HG03520 (cell line): ENCODE measurements at regions not wholly inside any gene's neighbourhood (a gene's known extent, or its start where the extent isn't known, plus 50 kb on each side); places are given as distances from the start of the nearest gene placed in this dataset.

Experiments
- ATAC-seq: cut with Tn5 transposase; IDR thresholded peaks from one replicate; pipeline ENCODE4 v1.9.1; 2021; ENCODE audit warnings: mild to moderate bottlenecking, moderate library complexity; ENCODE audit not compliant: unreplicated experiment

DNA sequence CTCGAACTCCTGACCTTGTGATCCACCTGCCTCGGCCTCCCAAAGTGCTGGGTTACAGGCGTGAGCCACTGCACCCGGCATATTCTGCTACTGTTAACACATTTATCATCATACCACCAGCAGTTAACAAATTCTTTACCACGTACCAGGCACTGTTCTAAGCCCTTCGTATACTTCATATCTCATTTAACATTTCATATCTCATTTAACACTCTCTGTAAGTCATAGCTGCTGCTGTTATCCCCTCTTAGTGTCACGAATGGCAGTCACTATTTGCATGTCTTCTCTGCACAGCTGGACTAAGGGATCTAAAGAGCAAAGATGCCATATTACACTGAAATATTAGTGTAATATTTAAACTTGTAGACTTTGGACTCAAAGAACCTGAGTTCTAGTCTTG is 462.5 kb upstream of the DAB1 start:
- ATAC-seq: no peak

DNA sequence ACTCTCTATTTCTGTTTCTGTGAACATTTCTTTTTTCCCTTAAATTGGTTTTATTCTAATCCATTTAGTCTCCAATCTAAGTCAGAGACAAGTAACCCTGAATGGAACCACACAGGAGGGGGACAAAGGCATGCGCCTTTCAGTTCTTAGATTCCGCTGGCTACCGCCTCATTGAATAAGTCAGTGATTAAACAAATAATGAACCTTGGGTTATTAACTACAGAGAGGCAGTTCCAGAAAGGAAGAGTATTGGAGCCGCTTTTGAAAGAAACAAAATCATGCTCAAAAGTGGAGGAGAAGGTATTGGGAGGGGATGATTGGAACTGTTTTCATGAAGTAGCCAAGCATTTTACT is 459.8 kb upstream of the DAB1 start:
- no peak for ATAC-seq

DNA sequence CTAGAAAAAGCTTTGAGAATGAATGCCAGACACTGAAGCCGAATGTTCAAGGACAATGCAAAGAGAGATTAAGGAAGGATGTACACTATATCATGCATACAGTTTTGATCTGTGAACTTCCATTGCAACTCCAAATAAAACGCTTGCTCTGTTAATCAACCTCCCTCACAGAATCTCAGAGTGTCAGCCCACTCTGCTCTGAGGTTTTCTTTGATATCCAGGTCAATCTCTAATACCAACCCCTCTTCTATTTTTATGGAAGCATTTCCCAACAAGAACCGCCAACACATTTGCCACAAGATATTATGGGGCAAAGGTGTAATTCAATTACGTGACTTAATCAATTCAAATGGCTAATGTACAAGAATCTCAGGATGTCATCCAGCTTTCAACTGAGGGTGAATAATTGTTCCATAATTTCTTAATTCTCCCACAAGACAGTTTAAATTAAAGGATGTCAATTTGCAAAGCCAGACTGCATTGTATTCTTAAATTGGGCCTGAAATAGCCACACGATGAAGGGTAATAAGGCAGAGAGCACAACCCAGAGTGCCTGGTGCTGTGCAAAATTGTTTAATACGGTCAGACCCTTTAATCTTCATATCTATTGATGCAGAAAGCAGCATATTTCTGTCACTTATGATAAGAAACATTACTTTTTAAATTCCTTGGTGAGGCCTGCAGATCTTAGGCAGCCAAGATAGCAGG is 459.2 kb upstream of the DAB1 start:
- no peak for ATAC-seq

DNA sequence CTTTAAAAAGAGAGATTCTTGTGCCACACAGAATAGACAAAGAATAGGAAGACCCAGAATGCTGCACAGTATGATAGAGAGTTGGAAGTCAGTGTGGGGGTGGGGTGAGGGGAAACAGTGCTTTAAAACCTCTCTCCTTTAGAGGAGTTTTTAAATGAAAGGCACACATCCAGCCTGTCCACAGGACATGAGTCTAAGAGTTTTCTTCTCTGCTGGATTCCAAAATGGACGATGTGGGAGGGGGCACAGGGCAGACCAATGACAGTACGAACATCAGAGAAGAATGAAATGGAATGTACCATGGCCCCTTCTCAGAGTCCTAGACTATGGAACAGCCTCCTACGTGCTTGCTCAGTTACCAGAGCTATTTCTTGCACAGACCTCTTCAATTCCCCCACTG is 458.2 kb upstream of the DAB1 start:
- no peak for ATAC-seq

DNA sequence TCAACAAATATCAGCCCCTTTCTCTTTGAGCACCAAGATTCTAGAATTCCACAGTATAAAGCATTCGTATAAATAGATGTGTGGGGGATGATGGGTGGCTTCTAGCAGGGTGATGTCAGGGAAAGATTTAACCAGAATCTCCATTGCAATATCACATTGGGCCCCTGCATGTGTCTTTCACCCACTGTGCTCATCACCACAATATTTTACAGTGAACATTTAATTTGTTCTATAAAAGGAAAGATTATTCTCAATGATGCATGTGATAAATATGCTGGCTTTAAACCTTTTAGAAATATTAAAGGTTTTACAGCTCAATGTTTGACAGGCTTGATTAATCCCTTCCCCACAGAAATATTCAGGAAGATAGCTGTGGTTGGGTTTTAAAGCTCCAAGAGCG is 457.8 kb upstream of the DAB1 start:
- no peak for ATAC-seq

DNA sequence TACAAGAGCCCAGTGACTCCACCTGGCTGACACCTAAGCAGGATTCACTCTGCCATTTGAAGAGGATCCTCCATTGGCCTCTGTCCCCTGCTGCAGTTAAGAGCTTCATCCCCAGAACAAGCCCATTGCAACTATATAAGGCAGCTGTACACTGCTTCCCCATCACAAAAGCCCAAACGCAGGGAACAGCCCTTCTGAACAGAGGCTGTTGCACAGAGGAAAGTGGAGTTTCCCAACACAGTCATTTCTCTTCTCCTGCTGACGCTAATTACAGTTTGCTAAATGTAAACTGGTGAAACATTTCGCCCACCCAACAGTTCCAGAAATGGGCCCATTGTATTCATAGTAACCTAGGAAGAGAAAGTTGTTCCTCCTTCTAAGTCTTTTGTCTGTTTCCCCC is 455.8 kb upstream of the DAB1 start:
- peak; percentile 41 for ATAC-seq

DNA sequence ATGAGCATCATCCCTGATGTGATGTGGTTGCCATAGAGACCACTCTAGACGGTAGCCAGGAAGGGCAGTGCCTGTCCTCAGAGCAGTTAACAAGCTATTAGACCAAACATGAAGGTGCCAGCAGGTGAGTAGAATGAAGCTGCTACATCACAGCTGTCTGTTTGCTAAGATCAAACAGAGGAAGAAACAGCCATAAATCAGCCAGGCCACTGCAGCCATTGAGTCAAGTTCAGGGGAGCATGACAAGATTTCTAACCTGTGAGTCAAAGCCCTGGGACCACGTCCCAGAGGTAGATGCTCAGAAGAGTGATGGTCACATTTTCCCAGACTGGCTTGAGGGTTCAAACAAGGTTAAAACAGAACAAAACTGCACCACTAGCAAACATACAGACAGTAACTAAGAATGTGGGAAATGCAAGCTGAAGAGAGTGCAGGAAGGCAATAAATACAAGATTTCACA is 450.6 kb upstream of the DAB1 start:
- no peak for ATAC-seq

DNA sequence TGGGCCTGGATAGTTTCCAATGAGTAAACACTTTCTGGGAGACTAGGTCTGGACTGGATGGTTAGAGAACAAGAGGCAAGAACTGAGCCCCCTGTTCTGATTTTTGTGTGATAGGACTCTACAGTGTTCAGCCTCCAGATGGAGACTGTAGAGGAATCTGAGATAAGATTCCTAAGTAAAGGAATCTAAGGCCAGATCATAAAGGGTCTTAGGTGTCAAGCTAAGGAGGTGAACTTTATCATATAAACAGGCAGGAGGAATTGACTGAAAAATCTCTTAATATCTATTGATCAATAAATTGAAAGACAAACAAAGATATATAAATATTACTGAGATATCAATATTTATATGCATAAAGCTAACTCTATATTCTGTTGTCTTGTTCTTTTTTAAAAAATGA is 449.1 kb upstream of the DAB1 start:
- ATAC-seq: no peak

DNA sequence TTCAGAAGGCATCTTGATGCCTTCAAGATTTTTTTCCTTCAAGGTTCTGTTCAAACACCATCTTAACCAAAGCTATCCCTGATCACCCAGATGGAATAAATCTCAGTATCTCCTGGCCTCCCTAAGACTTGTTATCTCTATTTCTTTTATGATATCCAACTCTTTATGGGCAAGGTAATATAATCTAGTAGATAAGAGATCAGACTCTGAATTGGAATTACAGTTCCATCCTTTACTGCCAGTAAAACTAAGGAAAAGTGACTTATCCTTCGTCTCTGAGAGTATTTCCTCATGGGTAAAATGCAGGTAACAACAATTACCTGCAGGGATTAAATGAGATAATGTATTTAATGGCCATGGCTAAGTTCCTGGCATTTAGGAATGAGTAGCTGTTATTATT is 445.0 kb upstream of the DAB1 start:
- ATAC-seq: no peak

DNA sequence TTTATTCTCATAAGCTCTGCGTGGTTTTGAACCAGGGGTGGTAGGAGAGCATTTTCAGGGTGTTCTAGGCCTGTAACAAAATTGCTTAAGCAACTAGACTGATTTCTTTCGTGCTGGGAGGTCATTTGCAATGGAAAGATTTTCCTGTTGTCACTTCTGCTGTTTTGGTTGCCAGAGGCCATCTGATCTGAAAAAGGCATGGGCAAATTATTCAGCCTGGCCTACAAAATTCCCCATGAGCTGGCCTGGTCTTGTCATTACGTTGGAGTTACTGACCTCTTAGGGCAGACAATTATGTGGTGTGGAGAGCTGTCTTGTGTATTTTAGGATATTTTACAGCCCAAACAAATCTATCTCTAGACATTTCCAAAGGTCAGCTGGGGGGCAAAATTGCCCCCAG is 444.4 kb upstream of the DAB1 start:
- ATAC-seq: no peak

DNA sequence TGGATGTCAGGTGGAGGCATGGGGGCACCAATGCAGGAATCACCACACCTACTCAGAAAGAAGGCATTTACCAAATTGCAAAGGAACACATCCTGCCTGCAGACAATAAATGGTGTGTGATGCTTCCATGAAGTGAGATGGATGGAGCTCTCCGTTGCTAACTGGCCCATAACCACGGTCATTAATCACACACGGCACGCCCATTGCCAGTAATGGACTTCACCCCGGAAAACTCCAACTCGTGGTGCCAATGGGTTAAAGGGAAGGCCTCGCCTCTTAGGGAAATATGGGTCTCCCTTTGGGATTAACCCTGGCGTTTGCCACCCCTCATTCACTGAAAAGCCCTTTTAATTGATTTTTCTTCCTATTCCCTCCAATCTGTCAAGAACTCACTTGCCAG is 443.1 kb upstream of the DAB1 start:
- ATAC-seq: no peak

DNA sequence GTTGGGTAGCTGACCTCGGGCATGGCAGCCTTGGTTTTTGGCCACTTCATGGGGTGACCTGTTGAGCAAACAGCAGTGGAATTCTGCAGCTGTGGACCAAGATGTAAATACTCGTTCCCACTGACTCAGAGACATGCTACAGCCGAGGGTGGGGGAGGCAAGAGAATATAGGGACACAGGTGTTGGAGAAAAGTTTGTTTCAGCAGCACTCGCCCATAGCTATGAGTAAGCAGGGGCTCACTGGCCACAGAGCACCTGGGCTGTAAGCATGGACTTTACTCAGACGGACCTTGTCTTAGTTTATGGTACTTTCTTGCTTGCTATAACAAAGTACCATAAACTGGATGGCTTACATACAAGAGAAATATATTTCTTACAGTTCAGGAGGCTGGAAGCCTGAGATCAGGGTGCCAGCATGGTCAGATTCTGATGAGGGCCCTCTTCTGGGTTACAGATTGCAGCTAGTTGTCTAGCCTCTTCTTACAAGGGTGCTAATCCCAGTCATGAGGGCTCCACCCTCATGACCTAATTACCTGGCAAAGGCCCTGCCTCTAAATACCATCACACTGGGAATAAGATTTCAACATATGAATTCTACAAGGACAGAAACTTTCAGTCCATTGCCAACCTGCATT is 437.2 kb upstream of the DAB1 start:
- ATAC-seq: no peak

DNA sequence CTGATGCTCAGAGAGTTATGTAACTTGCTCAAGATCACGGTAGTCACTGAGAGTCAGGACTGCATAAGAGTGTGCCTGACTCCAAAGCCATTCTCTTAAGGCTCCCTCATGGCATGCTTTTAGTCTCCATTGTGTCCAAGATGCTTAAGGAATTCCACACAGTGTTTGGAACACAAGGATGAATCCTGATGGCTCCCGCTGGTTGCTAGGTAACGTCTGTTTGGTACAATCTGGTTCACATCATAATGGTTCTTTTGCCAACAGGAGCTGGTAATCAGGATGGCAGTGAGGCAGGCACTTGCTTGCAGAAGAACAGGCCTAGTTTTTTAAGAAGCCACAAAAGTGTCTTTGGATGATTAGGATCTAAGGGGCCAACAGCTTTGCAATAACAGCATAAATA is 436.5 kb upstream of the DAB1 start:
- no peak for ATAC-seq

DNA sequence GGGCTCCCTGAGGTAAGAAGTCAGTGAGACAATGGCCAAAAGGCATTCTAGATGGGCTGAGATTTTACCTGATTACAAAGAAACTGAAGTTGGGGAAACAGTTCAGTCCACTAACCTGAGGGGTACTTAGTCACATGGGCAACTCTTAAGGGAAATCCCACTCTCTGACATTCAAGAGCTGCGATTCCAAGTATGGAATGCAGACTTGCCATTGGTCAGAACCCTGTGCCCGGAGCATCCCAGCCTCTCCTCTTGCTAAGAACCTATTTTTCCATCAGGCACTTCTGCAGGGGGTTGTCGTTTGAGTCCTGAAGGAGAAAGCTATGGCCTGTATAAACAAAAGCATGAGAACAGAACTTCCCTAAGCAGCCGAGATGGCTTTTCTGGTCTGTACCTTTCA is 434.9 kb upstream of the DAB1 start:
- ATAC-seq: no peak

DNA sequence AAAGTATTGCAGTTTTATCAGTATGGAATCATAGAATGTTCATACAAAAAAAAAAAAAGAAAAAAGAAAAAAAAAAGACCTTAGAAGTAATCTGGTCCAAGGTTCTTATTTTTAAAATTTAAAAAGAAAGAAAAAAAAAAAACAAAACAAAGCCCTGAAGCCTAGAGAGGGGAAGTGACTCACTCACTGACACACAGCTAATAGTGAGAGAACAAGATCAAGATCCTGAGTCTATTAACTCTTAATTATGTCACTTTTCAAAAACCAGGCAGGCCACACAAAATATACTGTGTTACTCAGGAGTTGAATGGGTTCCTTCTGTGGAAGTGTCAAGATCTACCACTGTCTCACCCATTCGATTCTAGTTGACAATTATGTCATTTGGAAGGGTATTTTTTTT is 433.9 kb upstream of the DAB1 start:
- ATAC-seq: no peak

DNA sequence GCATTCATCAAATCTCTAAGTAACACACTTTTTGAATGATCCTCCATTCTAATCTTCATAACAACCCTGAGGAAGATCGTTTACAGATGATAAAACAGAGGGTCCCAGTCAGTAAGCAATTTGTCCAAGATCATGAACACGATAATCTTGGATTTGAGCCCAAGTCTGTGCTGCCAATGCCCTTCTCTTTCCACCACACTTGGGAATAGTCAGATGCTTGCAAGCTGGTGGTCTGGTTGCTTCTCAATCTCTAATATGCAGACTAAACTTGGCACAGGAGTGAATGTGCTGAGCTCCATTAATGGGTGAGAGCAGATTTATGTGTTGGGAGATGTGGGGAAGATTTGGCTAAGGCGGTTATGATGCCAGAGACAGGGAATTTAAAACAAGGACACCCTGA is 430.6 kb upstream of the DAB1 start:
- no peak for ATAC-seq

DNA sequence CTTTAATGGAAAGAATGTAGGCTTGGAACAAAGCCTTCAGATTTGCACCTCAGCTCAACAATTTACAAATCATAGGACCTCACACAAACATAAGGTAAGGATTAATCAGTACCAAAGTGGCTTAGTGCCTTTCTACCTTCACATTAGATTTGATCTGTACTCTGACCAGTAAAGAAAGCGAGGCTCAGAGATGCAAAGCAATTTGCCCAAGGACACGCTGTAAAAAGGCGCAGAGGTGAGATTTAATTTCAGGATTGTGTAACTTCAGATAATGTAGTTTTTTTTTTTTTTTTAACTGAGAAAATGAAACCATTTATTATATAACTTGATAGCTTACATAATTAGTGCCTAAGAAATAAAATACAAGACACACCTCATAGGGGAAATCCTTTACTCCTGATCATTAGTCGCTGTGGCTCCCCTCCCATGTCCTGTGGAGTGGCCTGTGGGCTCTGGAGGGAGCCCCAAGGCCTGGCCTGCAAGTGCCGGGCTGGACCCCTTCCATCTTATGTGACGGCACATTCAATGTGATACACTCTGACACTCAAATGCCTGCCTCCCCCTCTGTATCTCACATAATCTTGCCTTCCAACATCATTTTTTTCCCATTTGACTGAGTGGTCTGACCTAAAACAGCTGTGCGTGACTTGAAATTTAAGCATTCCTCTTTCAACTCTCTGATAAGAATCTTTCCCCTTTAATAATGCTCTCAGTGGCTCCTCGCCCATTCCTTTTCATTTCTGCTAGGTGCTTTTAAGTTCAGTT is 426.5 kb upstream of the DAB1 start:
- no peak for ATAC-seq

DNA sequence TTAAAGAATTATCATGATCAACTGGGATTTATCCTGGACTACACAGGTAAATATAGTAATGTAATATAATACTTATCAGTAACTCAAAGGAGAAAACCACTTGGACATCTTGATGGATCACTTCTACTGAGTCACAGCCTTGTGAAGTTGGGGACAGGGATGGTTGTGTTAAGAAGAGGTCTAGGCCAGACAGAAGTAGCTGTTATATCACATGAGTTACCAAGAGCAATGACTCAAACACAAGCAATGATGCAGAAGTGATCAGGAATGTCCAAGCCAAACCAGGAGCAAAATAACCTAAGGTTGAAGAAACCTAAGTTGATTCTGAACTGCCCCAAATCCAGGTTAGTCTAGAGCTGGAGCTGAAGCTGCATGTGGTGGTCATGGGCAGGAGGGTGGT is 424.5 kb upstream of the DAB1 start:
- no peak for ATAC-seq

DNA sequence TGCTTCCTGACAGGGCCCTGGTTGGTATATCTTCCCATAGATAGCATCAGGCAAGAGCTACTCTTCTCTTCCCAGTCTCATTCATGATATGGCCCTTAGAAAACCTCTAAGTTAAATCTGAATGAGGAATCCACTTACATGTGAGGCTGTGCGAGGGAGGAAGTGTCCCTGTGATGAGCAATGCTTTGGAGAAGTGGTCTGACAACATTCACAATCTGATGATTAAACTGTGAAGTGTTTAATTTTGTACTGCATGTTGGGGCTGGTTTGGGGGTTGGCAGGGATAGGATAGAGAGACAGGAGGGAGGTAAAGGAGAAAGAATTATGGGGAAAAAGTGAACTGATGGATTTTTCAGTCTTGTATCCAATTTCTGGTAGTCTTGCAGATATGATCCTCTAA is 421.2 kb upstream of the DAB1 start:
- no peak for ATAC-seq

DNA sequence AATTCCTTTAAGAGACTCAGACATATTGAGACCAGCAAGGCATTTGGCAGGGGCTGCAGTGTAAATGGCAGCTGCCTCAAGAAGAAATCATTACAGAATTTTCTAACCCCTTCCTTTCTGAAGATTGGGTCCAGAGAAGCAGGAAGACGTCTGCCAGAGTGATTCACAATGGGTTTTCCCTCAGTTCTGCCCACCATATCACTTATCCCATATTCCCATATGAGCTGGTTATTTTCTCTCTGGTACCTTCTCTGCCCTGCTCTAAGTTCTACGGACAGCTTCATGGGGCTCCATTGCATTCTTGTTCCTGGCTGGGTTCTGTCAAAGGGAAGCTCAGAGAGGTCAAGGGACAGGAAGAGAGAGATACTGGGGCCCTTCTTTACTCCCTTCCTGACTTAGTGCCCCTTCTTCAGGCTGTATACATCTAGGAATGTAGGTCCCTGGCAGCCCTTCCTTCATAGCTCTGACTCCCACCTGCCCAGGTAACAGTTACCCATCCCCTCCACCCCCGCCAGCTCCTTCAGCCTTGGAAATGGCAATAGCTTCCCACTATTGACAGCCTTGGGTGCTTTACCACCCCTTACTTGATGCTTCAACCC is 420.6 kb upstream of the DAB1 start:
- no peak for ATAC-seq

DNA sequence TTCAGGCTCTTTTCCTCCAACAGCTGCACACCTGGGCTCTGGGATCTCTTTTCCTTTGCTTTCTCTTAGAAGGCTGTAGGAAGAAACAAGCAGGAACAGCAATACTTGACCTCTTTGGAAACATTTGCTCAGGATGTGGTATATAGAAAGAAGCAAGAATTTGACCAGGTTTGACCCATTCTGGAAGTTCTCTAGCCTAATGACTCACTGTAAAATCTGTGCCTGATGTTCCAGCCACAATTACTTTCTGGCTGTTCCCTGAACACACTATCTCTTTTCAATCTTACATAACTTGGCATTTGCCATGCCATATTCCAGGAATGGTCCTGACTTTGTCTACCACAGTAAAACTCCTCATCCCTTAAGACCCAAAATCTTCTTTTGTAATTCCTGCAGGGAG is 419.9 kb upstream of the DAB1 start:
- ATAC-seq: no peak

DNA sequence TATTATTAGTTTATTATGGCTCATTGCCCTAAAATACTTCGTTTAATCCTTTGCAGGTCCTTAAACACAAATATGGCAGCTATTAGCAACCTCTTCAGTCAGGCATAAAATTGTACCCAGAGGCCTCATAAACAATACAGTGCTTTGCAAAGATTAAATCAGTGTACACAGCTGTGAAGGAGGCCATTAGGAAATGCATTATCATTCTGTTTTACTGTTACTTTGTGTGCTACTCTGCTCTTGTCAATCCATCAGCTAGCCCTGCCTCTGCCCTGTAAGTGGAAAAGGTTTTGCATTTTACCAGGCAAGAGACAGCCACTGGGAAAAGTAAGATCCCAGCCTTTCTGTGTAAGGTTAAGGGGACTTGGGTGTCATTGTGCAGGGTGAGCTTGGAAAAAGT is 415.7 kb upstream of the DAB1 start:
- ATAC-seq: no peak
